Activated naive CD4-positive, alpha-beta T cell treated with anti-CD3 and anti-CD28 coated beads for 36 hours (primary cell): ENCODE measurements at regions not wholly inside any gene's neighbourhood (a gene's known extent, or its start where the extent isn't known, plus 50 kb on each side); places are given as distances from the start of the nearest gene placed in this dataset.

Experiments
- CTCF ChIA-PET: fragments of 350-600 bp; sonication (Branson Sonifier 250); formaldehyde crosslinking; loops from one replicate; lab custom pipeline; 2021; ENCODE audit warnings: antibody characterized with exemption; lab: Charles Lee
- DNase-seq: peaks from one replicate; pipeline ENCODE4 v3.0.0-alpha.2; 2020
- H3K27ac Mint-ChIP-seq: one replicate; pipeline ENCODE4 v1.8.0; 2021; ENCODE audit warnings: mild to moderate bottlenecking, mixed read lengths
- H3K27me3 Mint-ChIP-seq: one replicate; pipeline ENCODE4 v1.8.0; 2021; ENCODE audit warnings: low read depth, mixed read lengths
- H3K36me3 Mint-ChIP-seq: one replicate; pipeline ENCODE4 v1.8.0; 2021; ENCODE audit warnings: low read depth, mixed read lengths
- H3K4me1 Mint-ChIP-seq: one replicate; pipeline ENCODE4 v1.8.0; 2021; ENCODE audit warnings: low read depth, mixed read lengths
- H3K4me3 Mint-ChIP-seq: one replicate; pipeline ENCODE4 v1.8.0; 2021; ENCODE audit warnings: mild to moderate bottlenecking, moderate library complexity, mixed read lengths
- H3K9me3 Mint-ChIP-seq: one replicate; pipeline ENCODE4 v1.8.0; 2021; ENCODE audit warnings: mixed read lengths
- intact Hi-C: fragments of 100-400 bp; cut with micrococcal nuclease; formaldehyde crosslinking; loops from one replicate; pipeline ENCODE4 v1.15.1; 2023

DNA sequence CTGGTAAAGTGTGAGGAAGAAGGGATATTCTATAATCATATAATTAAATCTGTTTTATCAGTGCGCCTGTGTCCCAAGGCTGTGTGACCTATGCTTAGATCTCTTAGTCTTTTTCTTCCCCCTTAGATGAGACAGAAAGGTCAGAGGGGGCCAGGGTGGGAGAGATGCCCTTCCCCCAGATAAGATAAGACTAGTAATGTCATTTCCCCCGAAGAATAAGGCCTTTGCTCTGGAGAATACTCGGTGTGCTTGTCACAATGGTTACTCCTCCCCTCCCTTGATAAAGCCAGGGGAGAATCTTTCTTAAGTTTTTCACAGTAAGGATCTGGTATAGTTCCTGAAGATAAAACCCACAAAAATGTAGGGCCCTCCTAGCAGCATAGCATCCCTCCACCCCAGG lies 1041.8 kb downstream of the SORCS3 start:
- intact Hi-C loops, result no loop called here
- H3K27me3 Mint-ChIP-seq, result peaks cover 2% of the 10 kb centered on the region
- no peak overlapping the region for H3K4me3 Mint-ChIP-seq
- peaks cover 21% of the 10 kb centered on the region for H3K9me3 Mint-ChIP-seq
- no peaks in the 10 kb centered on the region for H3K36me3 Mint-ChIP-seq
- CTCF ChIA-PET, result no interaction called here
- H3K4me1 Mint-ChIP-seq, result no peaks in the 10 kb centered on the region
- H3K27ac Mint-ChIP-seq, result no peak overlapping the region
- no peak for DNase-seq

DNA sequence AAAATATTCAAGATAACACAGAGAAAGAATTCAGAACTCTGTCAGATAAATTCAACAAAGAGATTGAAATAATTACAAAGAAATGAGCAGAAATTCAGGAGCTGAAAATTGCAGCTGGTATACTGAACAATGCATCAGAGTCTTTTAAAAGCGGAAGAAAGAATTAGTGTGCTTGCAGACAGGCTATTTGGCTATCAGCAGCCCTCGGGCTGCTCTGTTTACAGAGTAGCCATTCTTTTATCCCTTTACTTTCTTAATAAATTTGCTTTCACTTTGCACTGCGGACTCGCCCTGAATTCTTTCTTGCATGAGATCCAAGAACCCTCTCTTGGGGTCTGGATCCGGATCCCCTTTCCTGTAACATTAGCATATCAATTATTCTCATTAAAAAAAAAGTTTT lies 1040.0 kb downstream of the SORCS3 start:
- Mint-ChIP-seq H3K27me3 (peaks cover 6% of the 10 kb centered on the region), H3K36me3 (no peaks in the 10 kb centered on the region), H3K27ac (no peak overlapping the region), H3K4me3 (no peak overlapping the region), H3K4me1 (no peaks in the 10 kb centered on the region), H3K9me3 (peaks cover 24% of the 10 kb centered on the region)
- DNase-seq, result no peak
- CTCF ChIA-PET, result no interaction called here
- intact Hi-C loops, result no loop called here

DNA sequence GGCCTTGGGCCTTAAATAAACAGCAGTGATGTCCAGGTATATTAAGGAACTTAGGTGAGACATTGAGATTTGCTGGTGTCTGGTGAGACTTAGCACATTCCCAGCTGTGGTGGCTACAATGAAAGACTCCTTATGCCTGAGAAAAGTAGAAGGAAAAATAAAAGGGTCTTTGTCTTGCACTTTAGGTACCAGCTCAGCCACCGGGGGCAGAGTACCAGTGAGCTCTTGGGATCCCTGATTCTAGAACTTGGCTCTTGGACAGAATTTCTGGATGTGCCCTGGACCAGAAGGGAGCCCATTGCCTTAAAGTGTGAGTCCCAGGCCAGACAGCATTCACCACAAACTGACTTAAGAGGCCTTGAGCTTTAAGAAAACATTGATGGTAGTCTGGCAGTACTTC lies 1038.7 kb downstream of the SORCS3 start:
- Mint-ChIP-seq H3K4me1 (no peaks in the 10 kb centered on the region), H3K27me3 (peaks cover 6% of the 10 kb centered on the region), H3K9me3 (peaks cover 24% of the 10 kb centered on the region), H3K27ac (no peak overlapping the region), H3K4me3 (no peak overlapping the region), H3K36me3 (no peaks in the 10 kb centered on the region)
- CTCF ChIA-PET, result no interaction called here
- intact Hi-C loops, result no loop called here
- DNase-seq, result no peak

DNA sequence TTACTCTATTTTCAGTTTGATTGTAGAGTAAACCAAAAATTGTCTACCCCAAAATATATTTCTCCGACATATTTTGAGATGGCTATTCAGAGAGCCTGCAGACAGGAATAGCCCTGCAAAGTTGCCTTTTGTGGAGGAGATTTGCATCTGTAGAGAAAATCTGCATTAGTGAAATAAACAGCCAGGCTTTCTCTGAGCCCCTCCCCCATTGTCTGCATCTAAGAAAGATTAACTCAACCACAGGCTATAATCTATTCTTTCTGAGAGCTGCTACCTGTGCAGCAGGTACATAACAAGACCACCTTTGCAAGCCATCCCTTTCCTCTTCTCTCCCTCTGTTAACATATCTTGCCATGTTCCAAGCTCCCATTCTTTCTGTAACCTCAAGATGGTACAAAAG lies 1034.2 kb downstream of the SORCS3 start:
- Mint-ChIP-seq H3K4me1 (no peaks in the 10 kb centered on the region), H3K27ac (no peak overlapping the region), H3K4me3 (no peak overlapping the region), H3K9me3 (peaks cover 12% of the 10 kb centered on the region), H3K36me3 (no peaks in the 10 kb centered on the region), H3K27me3 (peaks cover 6% of the 10 kb centered on the region)
- DNase-seq, result no peak
- CTCF ChIA-PET, result no interaction called here
- intact Hi-C loops, result no loop called here

DNA sequence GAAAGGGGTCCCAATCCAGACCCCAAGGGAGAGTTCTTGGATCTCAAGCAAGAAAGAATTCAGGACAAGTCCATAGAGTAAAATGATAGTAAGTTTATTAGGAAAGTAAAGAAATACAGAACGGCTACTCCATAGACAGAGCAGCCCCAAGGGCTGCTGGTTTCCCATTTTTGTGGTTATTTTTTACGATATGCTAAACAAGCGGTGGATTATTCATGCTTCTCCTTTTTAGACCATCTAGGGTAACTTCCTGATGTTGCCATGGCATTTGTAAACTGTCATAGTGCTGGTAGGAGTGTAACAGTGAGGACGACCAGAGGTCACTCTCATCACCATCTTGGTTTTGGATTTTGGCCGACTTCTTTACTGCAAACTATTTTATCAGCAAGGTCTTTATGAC lies 1033.4 kb downstream of the SORCS3 start:
- Mint-ChIP-seq H3K4me1 (no peaks in the 10 kb centered on the region), H3K36me3 (no peaks in the 10 kb centered on the region), H3K27ac (no peak overlapping the region), H3K27me3 (peaks cover 6% of the 10 kb centered on the region), H3K9me3 (peaks cover 13% of the 10 kb centered on the region), H3K4me3 (no peak overlapping the region)
- DNase-seq, result no peak
- CTCF ChIA-PET, result no interaction called here
- intact Hi-C loops, result no loop called here

DNA sequence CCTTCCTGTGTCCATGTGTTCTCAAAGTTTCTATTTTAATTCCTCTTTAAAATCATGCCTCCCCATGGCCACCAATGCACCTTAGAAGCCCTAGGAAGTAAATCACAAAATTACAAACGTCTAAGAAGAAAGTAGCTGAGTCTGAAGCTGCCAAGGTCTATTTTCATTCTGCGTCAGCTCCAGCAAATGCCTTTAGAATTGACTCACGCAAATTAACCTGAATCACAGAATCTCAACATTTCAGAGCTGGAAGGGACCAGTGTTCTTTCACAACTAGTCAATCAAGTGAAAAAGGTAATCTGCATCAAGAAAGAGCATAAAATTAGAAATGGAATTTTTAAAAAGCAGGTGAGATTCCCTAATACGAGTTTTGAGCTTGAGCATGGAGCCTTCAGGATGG lies 1017.6 kb downstream of the SORCS3 start:
- Mint-ChIP-seq H3K27ac (no peak overlapping the region), H3K36me3 (no peaks in the 10 kb centered on the region), H3K27me3 (peaks cover 2% of the 10 kb centered on the region), H3K9me3 (no peaks in the 10 kb centered on the region), H3K4me1 (no peaks in the 10 kb centered on the region), H3K4me3 (no peak overlapping the region)
- no peak for DNase-seq
- intact Hi-C loops, result no loop called here
- CTCF ChIA-PET, result no interaction called here

DNA sequence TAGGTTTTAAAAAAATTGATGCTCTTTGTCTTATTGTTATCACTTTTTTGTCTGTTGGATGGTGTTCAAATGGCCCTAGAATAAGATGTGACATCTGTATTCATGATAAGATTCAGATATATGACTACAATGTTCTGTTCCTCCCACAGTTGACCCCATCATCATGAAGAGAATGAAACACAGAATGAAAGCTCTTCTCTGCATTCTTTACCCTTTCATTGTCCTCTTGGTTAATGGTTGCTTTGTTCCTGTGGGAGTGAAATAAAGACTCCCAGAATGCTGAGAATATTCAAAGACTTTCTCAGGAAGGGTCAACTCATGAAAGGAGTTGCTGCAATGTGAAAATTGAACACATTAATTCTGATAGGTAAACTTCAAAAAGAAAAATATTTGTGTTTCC lies 1015.8 kb downstream of the SORCS3 start:
- intact Hi-C loops, result no loop called here
- Mint-ChIP-seq H3K27me3 (peaks cover 2% of the 10 kb centered on the region), H3K9me3 (no peaks in the 10 kb centered on the region), H3K4me3 (no peak overlapping the region), H3K4me1 (no peaks in the 10 kb centered on the region), H3K36me3 (no peaks in the 10 kb centered on the region), H3K27ac (no peak overlapping the region)
- no peak for DNase-seq
- CTCF ChIA-PET, result no interaction called here

DNA sequence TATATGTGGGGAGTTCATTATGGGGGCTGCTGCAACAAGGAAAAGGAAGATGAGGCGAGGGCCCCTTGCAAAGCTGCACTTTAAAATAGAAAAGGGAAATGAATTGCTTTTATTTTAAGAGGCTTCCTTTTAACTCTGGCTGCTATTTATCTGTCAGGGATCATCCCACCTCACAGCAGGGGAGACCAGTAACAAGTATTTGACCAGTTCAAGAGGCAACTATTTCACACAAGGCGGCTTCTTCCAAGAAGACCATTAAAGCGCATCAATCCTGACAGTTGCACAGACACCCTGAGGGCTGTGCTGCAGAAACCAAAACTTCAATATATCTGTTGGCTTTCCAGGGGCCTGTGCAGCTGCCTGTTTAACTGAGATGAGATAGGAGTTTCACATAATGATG lies 1009.2 kb downstream of the SORCS3 start:
- intact Hi-C loops, result no loop called here
- Mint-ChIP-seq H3K27me3 (peaks cover 3% of the 10 kb centered on the region), H3K36me3 (no peaks in the 10 kb centered on the region), H3K4me3 (no peak overlapping the region), H3K27ac (no peak overlapping the region), H3K4me1 (no peaks in the 10 kb centered on the region), H3K9me3 (no peaks in the 10 kb centered on the region)
- no peak for DNase-seq
- CTCF ChIA-PET, result no interaction called here

DNA sequence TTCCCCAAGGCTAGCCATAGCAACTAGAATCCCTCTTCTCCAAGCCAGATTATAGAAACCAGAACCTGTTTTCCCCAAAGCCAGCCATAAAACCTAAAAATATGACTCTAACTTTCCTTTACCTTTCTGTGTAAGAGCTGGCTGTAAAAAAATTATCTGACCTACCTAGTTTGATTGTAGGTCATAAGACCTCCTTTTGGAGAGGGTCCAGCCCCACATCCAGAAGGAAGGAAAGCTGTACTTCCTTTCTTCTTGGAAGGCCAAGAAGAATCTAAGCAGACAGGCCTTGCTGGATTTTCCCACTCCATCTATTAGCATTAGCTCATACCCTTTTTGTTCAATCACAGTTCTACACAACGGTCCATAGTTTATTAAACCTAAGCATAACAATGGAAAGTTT lies 1006.3 kb downstream of the SORCS3 start:
- Mint-ChIP-seq H3K4me1 (no peaks in the 10 kb centered on the region), H3K27me3 (peaks cover 6% of the 10 kb centered on the region), H3K27ac (no peak overlapping the region), H3K36me3 (no peaks in the 10 kb centered on the region), H3K9me3 (no peaks in the 10 kb centered on the region), H3K4me3 (no peak overlapping the region)
- CTCF ChIA-PET, result no interaction called here
- intact Hi-C loops, result no loop called here
- no peak for DNase-seq

DNA sequence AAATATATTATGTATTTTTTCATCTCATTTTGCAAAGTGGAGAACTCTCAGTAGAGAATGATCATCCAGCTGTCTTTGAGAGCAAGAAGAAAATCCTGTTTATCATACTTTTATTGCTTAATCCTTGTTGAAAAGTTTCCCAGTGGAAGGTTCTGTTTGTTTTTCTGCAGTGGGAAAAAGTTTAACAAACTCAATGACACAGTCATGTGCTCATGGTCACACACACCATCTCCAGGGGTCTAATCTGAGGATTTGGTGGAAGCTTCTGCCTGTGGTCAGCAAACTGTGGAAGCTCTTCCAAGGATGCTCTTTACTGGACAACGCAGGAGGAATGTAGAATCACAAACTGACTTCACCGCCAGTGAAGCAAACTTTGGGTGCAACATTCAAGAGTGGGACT lies 1003.9 kb downstream of the SORCS3 start:
- intact Hi-C loops, result no loop called here
- Mint-ChIP-seq H3K36me3 (no peaks in the 10 kb centered on the region), H3K27me3 (peaks cover 6% of the 10 kb centered on the region), H3K4me3 (no peak overlapping the region), H3K4me1 (no peaks in the 10 kb centered on the region), H3K9me3 (no peaks in the 10 kb centered on the region), H3K27ac (no peak overlapping the region)
- CTCF ChIA-PET, result interaction anchor here (1.1 kb wide), 1 partner anchor 14 kb away, joined by 3 read pairs; no protein-coding TSS in a partner anchor
- no peak for DNase-seq

DNA sequence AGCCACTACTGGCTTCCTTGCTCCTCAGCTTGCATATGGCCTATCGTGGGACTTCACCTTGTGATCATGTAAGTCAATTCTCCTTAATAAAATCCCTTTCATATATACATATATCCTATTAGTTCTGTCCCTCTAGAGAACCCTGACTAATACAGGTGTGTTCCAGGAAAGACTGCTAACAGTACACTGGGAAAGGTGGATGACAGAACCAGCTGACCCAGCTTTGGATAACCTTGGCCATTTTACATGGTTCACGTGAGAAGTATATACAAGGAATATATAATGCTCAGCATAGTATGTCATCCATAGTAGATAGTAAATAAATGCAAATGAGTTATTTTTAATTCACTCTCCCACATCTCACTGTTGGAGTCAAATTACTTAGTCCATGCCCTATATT lies 1003.5 kb downstream of the SORCS3 start:
- Mint-ChIP-seq H3K27me3 (peaks cover 6% of the 10 kb centered on the region), H3K4me3 (no peak overlapping the region), H3K9me3 (no peaks in the 10 kb centered on the region), H3K36me3 (no peaks in the 10 kb centered on the region), H3K27ac (no peak overlapping the region), H3K4me1 (no peaks in the 10 kb centered on the region)
- DNase-seq, result no peak
- CTCF ChIA-PET, result interaction anchor here (1.1 kb wide), 1 partner anchor 15 kb away, joined by 3 read pairs; no protein-coding TSS in a partner anchor
- intact Hi-C loops, result no loop called here

DNA sequence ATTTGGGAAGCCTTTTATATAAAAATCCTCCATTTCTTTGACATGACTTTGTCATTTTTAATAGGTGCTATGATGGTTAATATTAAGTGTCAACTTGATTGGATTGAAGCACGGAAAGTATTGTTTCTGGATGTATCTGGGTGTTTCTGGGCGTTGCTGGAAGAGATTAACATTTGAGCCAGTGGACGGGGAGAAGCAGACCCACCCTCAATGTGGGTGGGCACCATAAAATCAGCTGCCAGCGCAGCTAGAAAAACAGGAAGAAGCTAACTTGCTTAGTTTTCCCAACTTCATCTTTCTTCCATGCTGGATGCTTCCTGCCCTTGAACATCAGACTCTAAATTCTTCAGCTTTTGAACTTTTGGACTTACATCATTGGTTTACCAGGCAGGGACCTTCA lies 1003.0 kb downstream of the SORCS3 start:
- DNase-seq, result no peak
- H3K27me3 Mint-ChIP-seq, result peaks cover 6% of the 10 kb centered on the region
- no peaks in the 10 kb centered on the region for H3K4me1 Mint-ChIP-seq

DNA sequence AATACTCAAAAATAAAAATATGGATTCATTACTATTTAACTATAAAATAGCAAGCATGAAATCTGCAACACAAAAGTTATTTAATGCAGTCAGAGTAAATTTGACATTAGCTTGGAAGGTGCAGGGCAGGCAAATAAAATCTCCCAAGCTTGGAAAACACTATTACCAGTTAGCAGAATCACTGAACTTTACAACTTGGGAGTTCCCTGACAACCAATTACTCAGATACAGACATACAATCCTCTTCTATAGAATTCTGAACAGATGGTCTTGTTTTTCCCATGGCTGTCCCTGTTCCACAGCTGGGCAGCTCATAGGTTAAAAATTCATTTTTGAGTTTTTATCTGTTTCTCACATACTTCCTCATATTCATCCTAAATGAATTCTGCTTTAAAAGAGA lies 1002.6 kb downstream of the SORCS3 start:
- CTCF ChIA-PET, result no interaction called here
- no peaks in the 10 kb centered on the region for H3K9me3 Mint-ChIP-seq

More for the DNA sequence above, 1003.0 kb downstream of the SORCS3 start:
- Mint-ChIP-seq H3K27ac (no peak overlapping the region), H3K36me3 (no peaks in the 10 kb centered on the region), H3K4me3 (no peak overlapping the region), H3K9me3 (no peaks in the 10 kb centered on the region)
- intact Hi-C loops, result no loop called here
- CTCF ChIA-PET, result no interaction called here

DNA sequence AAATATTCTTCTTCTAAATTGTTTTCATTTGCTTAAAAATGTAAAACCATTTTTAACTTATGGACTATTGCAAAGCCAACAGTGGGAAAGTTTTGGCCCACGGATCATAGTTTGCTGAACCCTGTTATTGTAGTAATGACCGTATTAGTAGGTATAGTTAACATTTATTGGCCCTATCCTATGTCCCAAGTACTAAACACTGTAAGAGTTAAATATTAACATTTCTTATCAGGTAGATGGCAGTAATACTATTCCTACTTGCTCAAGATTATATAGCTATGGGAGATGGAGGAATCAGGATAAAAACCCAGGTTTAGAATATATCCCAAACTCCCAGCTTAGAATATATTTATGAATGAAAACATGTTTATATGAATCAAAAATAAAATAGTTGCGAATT lies 993.2 kb downstream of the SORCS3 start:
- H3K36me3 Mint-ChIP-seq, result peaks cover 1% of the 10 kb centered on the region
- no peak overlapping the region for H3K4me3 Mint-ChIP-seq
- CTCF ChIA-PET, result no interaction called here
- H3K27me3 Mint-ChIP-seq, result no peaks in the 10 kb centered on the region
- H3K9me3 Mint-ChIP-seq, result peaks cover 2% of the 10 kb centered on the region
- no peak overlapping the region for H3K27ac Mint-ChIP-seq
- intact Hi-C loops, result no loop called here
- no peak for DNase-seq
- no peaks in the 10 kb centered on the region for H3K4me1 Mint-ChIP-seq

More for the DNA sequence above, 1002.6 kb downstream of the SORCS3 start:
- DNase-seq, result no peak
- peaks cover 1% of the 10 kb centered on the region for H3K36me3 Mint-ChIP-seq
- no peak overlapping the region for H3K4me3 Mint-ChIP-seq
- H3K27me3 Mint-ChIP-seq, result peaks cover 6% of the 10 kb centered on the region
- H3K27ac Mint-ChIP-seq, result no peak overlapping the region
- intact Hi-C loops, result no loop called here
- H3K4me1 Mint-ChIP-seq, result no peaks in the 10 kb centered on the region
